GM19467 (cell line): ENCODE measurements at regions not wholly inside any gene's neighbourhood (a gene's known extent, or its start where the extent isn't known, plus 50 kb on each side); places are given as distances from the start of the nearest gene placed in this dataset.

ENCODE experiments used
- ATAC-seq: cut with Tn5 transposase; IDR thresholded peaks from one replicate; pipeline ENCODE4 v1.9.1; 2021; ENCODE audit warnings: mild to moderate bottlenecking, moderate library complexity; ENCODE audit not compliant: unreplicated experiment

DNA sequence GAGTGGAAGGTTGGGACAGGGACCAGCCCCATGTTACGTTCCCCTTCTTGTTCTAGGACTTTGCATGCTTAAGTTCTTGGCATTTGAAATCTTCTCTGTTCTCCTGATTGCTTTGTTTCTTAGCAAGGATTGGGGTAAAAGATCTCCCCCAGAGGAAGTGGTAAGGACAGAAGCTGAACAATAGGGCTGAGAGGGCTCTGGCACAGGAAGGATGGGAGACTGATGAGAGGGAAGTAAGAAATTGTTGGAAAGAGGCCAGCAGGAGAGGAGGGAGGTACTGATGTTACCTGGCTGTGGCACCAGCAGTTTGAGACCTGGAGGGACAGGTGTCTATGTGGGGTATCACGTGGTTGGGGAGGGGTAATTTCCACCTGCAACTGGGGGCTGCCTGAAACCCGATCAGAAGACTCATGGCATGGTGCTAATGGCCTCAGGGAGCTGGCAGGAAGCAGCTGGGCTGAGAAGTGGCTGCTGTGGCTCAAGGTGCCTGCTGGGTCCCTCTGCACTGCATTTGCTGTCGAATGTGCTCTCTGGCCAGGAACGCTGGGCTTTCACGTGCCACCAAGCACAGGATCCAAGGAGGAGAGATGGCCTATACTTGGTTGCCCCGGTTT lies 108.4 kb downstream of the LSM3 start:
- no peak for ATAC-seq

DNA sequence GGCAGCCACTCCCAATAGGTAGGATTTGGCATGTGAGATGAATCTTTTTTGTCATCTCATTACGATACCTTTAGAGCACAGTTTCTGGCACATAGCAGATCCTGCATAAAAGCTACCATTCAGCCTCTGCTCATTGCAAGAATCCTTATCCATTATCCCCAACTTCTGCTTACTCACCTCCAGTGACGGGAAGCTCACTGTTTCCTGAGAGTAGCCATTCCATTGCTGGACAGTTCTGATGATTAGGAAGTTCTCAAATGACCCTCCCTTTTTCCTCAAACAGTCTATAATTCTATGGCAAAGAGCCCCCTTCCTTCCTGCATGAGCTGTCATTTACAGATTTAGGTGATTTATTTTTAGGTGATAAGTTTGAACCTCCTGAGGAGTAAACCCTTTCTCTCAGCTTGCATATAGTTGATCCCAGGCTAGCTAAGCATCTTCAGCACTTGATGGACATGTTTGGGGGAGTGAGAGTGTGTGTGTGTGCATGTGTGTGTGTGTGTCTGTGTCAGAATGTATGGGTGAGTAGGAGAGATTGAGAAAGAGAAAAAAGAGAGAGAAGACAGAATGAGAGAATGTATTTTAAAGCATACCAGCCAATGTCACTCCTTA lies 109.7 kb downstream of the LSM3 start:
- ATAC-seq = no peak

DNA sequence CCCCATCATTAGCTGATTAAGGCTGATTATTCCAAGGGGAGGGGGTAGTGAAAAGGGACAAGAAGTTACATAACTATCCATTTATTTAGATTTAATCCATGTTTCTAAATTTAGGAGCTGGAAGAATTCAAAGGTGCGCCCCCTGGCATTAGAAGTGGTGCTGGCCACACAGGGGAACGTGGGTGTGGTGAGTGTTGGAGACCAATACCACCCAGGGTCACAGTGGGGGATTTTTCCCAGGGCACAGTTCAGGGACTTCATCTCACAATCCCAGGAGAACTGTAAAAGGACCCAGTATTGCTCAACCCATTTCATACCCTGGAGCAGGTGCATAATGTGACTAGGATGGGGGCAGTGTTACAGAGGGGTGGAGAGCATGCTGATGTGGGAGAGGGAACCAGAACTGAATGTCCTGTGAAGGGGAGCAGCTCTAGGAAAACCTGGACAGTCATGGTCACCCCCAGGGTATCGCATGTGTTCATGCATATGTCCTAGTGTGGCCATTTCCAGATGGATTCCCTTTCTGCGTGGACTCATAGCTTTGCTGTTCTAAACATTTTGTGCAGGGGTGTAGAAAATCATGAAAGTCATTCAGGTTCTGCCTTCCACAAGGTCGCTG lies 110.3 kb downstream of the LSM3 start:
- ATAC-seq = no peak

DNA sequence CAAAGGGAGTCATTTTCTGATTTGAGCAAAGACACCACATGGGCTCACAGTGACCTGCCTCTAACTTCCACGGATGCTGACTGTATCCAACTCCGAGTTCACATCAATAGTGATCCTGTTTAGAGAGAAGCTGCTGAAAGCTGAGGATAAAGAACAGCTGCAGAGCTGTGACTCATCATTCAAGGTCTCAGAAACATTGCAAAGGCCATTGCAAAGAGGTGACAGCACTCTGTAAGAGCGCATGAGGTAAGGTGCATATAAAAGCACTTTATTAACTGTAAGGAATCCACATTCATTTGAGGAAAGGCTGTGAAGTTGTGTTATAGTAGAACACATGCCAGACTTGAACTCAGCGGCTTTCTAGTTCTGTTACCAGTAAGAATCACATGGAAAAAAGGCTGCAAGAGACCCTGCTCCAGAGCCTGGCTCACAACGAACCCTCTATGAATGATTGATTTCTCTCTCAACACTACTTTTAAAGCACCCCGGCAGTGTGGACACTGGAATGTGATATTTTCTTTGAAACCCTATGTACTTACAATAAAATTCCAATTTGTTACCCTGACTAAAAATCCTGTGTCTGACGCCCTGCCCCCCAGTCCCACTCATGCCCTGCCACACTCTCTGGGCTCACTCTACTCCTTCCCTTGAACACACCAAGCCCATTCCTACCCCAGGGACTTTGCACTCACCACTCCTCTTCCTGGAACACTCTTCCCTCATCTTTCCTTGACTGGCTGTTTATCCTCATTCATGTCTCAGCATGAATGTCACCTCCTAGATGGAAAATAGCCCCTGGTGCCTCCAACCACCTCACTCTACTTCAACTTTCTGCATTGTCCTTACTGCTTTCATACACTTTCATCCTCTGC lies 111.2 kb downstream of the LSM3 start:
- ATAC-seq = no peak

DNA sequence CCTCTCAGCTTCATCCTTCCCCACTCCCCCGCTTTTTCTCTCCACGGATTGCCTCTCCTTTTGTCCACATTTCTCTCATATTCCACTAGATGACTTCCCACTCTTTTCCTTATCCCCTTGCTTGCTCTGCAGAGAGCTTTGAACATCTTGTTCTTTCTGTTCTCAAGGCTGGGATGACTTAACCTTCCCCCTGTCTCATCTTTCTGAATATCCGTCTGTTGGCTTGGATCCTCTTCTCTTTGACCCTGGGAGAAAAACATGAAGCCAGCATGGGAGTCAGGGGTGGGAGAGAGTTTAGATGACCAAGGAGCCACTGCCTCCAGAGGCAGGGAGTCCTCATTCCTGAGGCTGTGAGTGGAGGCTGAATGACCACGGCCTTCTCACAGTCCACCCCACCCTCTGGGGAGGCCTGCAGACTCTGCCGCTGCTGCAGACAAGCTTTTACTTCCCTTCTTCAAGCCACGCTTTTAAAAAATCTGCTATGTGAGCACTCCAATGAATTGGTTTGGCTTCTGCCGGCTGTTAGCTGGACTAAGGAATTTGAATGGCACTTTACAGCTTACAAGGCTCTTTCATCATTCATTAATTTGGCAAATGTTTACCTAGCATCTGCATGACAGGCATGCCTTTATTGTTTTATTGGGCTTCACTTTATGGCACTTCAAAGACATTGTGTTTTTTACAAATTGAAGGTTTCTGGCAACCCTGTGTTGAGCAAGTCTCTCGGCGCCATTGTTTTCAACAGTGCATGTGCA lies 111.6 kb upstream of the SLC6A6 start:
- ATAC-seq = no peak

DNA sequence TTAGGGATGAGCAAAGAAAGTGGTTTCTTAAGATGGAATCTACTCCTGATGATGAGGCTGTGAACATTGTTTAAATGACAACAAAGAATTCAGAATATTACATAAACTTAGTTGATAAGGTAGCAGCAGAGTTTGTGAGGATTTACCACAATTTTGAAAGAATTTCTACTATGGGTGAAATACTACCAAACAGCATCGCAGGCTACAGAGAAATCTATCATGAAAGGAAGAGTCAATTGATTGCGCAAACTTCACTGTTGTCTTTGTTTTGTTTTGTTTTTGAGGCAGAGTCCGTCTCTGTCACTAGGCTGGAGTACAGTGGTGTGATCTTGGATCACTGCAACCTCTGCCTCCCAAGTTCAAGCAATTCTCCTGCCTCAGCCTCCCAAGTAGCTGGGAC lies 107.4 kb upstream of the SLC6A6 start:
- ATAC-seq = no peak

DNA sequence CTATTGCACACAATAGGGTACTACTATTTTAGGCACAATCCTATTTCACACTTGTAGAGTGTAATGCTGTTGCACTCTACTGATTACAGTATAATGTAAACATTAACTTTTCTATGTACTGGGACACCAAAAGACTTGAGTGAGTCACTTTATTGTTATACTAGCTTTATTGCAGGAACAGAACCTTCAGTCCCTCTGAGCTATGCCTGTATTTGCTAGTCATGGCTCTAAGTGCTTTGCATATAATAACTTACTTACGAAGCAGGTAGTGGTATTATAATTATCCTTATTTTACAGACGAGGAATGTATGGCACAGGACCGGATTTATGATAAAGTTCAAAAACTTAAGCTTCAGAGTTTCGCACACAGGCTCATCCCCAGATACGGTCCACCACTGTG lies 106.6 kb upstream of the SLC6A6 start:
- no peak for ATAC-seq

DNA sequence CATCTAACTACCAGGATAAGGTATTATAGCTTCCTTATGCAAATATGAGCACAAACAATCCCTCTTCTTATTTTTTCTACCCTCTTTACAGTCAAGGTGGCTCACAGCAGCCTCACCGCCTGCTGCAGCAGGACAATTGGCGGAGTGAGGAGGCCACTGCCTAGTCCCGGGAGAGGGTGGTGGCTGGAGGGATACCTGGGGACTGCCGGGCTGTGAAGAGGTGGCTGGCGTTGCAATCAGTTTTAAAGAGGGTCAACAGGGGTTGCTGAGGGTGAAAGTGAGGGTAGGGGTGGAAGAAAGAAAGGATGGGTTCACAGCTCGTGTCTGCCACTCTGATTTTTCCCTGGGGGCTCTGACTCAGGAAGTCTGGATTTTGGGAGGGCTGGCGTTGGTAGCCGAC lies 105.1 kb upstream of the SLC6A6 start:
- no peak for ATAC-seq

DNA sequence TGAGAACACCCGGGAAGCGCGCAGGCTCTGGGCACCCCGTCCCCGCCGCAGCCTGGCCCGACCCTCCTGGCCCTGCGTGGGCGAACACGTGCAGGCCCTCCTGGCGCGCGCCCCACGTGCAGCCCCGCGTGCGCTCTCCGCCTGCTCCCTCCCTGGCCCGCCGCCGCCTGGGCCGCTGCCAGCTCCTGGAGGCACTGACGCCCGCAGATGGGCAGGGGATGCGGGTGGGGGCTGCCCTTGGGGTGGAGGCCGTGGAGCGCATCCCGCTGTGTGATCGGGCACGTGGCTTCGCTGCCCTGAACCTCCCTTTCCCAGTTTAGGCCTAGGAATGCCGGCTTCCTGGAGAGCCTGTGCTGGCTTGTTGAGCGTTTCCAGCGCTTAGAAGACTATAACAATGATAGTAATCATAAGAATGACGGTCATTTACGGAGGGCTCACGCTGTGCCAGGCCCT lies 104.6 kb upstream of the SLC6A6 start:
- ATAC-seq = no peak

DNA sequence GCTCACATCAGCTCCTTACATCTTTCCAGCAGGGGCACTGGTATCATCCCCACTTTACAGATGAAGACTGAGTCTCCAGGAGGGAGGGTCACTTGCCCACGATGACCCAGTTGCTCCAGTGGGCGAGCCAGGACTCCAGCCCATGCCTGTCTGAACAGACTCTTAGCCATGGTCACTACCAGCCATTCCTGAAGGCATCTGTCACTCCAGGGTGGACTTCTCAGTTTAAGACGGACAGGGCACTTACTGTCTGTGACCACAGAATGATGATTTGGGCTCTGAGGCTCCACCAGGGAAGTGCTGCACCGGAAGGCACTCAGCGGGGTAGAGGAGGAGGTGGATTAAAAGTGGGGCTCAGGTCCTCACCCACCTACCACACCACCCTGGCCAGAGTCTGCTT lies 104.0 kb upstream of the SLC6A6 start:
- no peak for ATAC-seq

DNA sequence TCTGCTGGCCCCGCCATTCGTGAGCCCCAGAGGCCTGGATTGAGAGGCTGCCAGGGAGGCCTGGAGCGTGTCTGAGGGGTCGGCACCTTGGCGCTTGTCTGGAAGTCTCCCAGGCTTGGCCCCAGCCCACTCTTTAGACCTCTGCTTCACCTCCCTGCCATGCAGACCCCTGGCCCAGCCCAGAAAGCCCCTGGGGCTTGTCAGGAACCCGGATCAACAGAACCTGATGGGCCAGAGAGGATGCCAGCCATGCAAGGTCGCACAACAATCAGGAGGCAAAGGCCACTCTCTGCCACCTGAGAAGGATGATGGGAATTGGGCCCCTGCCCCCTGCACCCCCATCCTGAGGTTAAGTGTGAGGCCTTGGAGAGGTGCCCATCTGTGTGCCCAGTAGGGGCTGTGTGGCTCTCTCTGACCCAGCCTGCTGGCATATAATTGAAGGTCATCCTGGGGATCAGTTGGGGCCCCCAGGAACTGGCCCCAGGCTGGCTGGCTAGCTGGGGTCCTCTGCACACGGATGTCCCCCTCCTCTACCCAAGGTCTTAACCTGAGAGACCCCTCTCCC lies 103.3 kb upstream of the SLC6A6 start:
- ATAC-seq = no peak

DNA sequence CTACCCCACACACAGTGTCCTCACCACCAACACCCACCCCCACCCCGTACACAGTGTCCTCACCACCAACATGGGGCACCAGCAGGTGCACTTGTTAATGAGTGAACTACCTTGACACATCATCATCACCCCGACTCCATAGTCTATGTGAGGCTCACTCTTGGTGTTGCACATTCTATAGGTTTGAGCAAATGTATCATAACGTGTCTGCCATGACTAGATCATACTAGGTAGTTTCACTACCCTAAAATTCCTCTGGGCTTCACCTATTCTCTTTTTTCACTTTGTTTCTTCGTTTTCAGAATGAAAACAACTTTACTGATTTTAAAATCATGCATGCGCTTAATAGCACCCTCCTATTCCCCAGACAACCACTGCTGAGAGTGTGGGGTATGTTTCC lies 102.6 kb upstream of the SLC6A6 start:
- no peak for ATAC-seq

DNA sequence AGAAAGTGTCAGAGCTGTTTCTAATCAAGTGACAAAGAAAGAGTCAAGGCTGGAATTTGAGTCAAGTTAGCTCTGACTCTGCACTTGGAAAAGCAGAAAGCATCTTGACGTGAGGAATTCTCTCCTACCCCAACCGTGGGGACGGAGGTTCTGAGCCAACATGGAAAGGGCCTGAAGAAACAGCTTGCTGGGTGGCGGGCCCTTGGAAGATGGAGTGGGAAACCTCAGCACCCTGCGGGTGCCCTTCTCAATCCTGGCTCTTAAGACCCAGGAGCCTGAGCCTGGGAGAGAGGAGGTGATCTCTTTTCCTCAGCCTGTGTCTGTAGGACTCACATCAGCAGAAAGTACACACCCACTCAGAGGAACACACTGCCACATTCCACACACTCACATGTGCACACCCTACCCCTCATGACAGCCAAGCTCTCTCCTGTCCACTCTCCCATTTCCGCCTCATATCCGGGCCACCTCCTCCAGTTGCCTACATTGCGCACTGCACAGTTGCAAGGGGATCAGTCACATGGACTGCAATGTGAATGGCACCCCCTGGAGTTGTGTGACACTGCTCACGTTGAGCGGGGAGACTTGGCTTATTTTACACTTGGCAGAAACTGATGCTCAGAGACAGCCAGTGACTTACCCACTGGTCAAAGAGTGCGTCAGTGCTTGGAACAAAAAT lies 101.5 kb upstream of the SLC6A6 start:
- ATAC-seq = no peak

DNA sequence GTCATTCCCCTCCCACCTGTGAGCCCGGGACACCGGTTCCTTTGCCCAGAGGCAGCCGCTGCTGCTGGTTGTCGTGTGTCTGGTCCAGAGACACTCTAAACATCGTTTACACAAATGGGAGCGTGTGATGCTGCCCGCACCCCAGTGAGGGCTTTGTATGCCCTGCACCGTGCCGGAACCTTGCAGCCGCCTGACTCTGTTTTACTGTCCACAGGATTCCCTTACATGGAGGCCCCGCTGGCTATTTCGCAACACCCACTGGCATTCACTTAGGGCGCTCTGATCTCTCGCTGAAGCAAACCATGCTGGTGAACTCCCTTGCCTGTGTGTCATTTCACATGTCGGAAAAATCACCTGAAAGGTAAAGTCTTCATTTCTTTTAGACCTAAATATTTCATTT lies 100.8 kb upstream of the SLC6A6 start:
- no peak for ATAC-seq

DNA sequence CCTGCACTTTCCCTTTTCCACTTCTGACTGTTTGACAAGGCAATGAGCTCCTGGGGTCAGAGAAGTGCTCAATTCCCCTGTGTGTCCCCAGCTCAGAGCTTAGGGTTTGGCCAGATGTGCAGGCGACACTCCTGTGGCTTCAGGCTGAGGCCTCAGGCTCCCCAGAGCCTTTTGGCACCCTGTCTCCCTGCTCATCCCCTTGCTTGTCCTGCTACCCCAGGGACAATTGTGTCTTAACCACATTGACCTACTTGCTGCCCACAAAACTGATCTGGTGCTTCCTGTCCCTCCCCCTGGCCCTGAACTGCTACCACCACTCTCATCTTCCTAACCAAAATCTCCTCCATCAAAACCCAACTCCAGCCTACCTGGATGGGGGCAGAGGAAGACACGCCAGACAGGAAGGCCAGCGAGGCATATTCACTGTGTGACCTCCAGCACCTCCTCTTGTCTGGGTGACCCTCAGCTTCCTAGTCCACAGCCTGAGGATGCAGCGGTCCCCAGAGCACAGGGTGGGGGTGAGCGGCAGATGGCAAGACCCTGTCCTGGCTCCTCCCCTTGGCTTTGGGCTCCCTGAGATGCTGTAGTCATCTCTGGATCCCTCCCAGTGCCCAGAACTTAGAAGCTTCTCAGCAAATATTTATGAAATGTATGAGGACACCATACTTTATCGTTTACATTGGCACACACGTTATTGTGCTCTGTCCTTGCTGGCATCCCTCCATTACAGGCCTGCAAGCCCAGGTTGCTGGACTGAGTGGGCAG lies 98.9 kb upstream of the SLC6A6 start:
- ATAC-seq = no peak

DNA sequence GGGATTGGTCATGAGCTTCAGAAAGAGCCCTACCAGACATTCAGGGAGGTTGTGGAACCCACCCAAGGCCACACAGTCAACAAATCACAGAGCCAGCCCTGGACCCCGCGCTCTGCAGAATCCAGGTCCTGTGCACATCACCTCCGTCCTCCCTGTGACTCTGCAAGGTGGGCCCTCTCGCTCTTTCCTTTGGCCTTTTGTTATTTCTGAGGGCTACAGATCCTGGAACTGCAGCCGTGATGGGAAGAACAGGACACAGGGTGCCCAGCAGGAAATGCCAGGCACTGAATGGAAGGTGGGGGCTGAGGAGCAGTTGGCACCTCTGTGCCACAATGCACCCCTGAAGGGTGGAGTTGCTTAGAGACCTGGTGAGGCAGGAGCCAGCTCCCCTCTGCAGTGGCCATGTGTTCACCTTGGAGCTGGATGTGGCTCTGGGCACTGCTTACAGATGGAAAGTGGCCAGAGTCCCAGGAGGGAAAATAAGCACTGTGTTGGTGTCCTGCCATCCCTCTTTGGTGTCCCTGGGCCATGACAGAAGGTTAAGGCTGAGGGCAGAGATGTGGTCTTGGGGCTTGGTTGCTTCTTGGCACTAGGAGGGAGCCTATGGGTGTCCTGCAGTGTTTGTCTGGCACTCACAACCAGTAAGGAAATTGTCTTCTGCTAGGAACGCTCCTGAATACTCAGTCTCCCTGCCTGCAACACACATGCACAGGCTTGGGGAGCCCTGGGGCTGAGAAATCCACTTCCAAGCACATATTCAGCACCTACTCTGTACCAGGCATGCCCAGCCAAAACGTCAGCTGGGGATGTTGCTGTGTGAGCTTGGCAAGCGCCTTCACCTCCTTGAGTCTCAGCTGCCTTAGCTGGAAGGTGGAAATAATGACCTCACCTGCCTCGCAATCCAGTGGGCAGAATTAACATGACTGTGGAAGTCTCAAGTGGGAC lies 98.0 kb upstream of the SLC6A6 start:
- no peak for ATAC-seq

DNA sequence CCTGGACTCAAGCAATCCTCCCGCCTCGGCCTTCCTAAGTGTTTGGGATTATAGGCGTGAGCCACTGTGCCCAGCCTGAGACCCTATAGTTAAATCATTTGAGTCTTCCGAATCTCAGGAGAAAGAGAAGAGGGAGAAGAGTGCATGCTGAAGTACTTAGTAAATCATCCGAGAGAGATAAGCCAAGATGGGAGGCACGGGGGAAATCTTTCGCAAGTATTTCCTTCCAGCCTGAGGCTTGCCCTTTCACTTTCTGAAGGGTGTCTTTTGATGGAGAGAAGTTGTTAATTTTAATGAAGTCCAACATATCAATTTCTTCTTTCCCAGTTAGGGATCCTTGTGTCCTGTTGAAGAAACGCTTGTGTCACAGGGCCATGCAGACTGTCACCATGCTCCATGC lies 97.1 kb upstream of the SLC6A6 start:
- ATAC-seq = no peak

DNA sequence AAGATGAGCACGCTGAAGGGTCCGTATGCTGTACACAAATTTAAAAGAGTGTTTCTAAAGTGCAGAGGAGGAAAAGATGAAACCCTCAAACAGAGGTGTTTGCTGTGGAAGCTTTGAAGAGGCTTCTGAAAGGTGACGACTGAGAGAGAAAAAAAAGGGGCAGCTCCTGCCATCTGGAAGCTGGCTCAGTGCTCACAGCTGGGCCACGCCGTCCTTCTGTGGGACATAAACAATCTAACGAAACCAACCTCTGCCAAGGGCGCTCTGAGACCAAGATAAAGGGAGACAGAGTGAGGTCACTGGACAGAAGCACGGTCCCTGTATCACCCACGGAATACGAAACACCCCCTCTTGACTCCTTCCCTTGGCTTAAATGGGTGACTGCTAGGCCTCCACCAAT lies 96.3 kb upstream of the SLC6A6 start:
- no peak for ATAC-seq
